DOHH2 (cell line): ENCODE measurements at regions not wholly inside any gene's neighbourhood (a gene's known extent, or its start where the extent isn't known, plus 50 kb on each side); places are given as distances from the start of the nearest gene placed in this dataset.

Experiments
- H3F3A ChIP-seq: fragments of 200-600 bp; sonication (generic), shearing (Covaris generic); 2 replicates; pipeline ENCODE4 v1.6.0; 2016; ENCODE audit warnings: antibody characterized with exemption, mild to moderate bottlenecking; ENCODE audit not compliant: control insufficient read depth, insufficient read depth
- H3K27ac ChIP-seq: fragments of 200-600 bp; sonication (generic); 2 replicates; pipeline ENCODE4 v1.5.1; 2014; ENCODE audit warnings: low read depth, mild to moderate bottlenecking, low read length, moderate library complexity
- H3K27me3 ChIP-seq: fragments of 200-600 bp; sonication (generic); 2 replicates; pipeline ENCODE4 v1.6.1; 2014; ENCODE audit warnings: mild to moderate bottlenecking, low read length, mixed read lengths; ENCODE audit not compliant: control insufficient read depth
- H3K36me3 ChIP-seq: fragments of 200-600 bp; sonication (generic); 2 replicates; pipeline ENCODE4 v1.6.1; 2014; ENCODE audit warnings: mild to moderate bottlenecking, low read length, moderate library complexity, mixed read lengths; ENCODE audit not compliant: control insufficient read depth
- H3K4me1 ChIP-seq: fragments of 200-600 bp; sonication (generic); 2 replicates; pipeline ENCODE4 v1.6.1; 2014; ENCODE audit warnings: mild to moderate bottlenecking, low read length, mixed read lengths; ENCODE audit not compliant: control insufficient read depth
- H3K4me2 ChIP-seq: fragments of 200-600 bp; sonication (generic); 2 replicates; pipeline ENCODE4 v1.6.0; 2014; ENCODE audit warnings: mild to moderate bottlenecking, low read length, moderate library complexity
- H3K4me3 ChIP-seq: fragments of 200-600 bp; sonication (generic); 2 replicates; pipeline ENCODE4 v1.5.1; 2014; ENCODE audit warnings: mild to moderate bottlenecking, low read length, mixed read lengths
- H3K79me2 ChIP-seq: fragments of 200-600 bp; sonication (generic); 2 replicates; pipeline ENCODE4 v1.6.1; 2014; ENCODE audit warnings: mild to moderate bottlenecking, low read length, mixed read lengths; ENCODE audit not compliant: control insufficient read depth
- H3K9me2 ChIP-seq: fragments of 200-600 bp; sonication (generic); replicated peaks from 2 replicates; pipeline ENCODE4 v1.6.1; 2014; ENCODE audit warnings: mild to moderate bottlenecking, low read length, mixed read lengths; ENCODE audit not compliant: control insufficient read depth
- H3K9me3 ChIP-seq: fragments of 200-600 bp; sonication (generic); 2 replicates; pipeline ENCODE4 v1.6.1; 2014; ENCODE audit warnings: antibody characterized with exemption, low read length, mixed read lengths; ENCODE audit not compliant: control insufficient read depth, insufficient read depth
- H4K20me1 ChIP-seq: fragments of 200-600 bp; sonication (generic); 2 replicates; pipeline ENCODE4 v1.6.0; 2014; ENCODE audit warnings: low read depth, mild to moderate bottlenecking, antibody characterized with exemption, low read length, moderate library complexity; ENCODE audit not compliant: control insufficient read depth, insufficient read depth
- EZH2phosphoT487 ChIP-seq: fragments of 200-600 bp; sonication (generic); IDR thresholded peaks from 2 replicates; pipeline ENCODE4 v1.6.1; 2017; ENCODE audit warnings: borderline replicate concordance, mild to moderate bottlenecking, antibody characterized with exemption, low read length, moderate library complexity, mixed read lengths
- TF ChIP-seq, protein P1 (sequence below): fragments of 200-600 bp; sonication (generic); IDR thresholded peaks from one replicate; pipeline ENCODE4 v1.5.1; 2014; ENCODE audit warnings: antibody characterized with exemption, mild to moderate bottlenecking, low read depth, low read length; ENCODE audit not compliant: poor library complexity, severe bottlenecking

DNA sequence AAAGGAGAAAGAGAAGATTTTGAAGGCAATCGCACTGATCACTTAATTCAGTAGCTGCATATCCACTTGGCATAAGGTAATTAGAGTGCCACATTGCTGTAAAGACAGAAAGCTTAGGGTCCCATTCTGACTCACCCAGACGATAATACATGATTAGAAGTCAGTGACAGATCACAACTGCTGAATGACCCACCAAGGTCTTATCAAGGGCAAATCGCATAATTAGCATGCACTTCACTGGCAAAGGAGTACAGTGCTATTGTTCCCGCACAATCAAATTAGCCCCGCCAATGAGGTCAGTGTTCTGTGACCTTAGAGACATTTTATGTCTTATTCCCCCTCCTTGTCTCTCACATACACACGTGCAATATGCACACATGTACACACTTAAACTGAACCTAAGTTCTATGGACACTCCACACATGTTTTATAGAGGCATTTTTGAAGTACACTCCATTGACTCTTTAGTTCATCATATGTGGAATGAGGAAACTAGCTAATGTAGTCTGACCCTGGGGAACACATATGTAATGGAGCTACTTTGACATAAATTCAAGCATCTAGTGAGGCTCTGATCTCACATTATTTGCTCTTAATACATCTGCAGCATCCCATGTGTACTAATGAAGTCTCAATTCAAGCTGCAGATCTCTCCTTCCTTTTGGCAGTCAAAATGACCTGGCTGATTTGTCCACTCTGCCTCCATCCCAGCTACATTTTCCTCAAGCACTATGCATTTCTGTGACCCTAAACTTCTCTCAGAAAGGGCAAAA lies 673.8 kb upstream of the FANCL start:
- H3K36me3 ChIP-seq, result no peaks in the 10 kb centered on the region
- H3K9me2 ChIP-seq, result no peaks in the 10 kb centered on the region
- no peaks in the 10 kb centered on the region for H3K79me2 ChIP-seq
- H4K20me1 ChIP-seq, result no peaks in the 10 kb centered on the region
- H3F3A ChIP-seq, result no peaks in the 10 kb centered on the region
- H3K4me2 ChIP-seq, result no peak overlapping the region
- H3K27me3 ChIP-seq, result no peaks in the 10 kb centered on the region
- TF ChIP-seq, protein P1, sequence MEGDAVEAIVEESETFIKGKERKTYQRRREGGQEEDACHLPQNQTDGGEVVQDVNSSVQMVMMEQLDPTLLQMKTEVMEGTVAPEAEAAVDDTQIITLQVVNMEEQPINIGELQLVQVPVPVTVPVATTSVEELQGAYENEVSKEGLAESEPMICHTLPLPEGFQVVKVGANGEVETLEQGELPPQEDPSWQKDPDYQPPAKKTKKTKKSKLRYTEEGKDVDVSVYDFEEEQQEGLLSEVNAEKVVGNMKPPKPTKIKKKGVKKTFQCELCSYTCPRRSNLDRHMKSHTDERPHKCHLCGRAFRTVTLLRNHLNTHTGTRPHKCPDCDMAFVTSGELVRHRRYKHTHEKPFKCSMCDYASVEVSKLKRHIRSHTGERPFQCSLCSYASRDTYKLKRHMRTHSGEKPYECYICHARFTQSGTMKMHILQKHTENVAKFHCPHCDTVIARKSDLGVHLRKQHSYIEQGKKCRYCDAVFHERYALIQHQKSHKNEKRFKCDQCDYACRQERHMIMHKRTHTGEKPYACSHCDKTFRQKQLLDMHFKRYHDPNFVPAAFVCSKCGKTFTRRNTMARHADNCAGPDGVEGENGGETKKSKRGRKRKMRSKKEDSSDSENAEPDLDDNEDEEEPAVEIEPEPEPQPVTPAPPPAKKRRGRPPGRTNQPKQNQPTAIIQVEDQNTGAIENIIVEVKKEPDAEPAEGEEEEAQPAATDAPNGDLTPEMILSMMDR, result no peak
- TF ChIP-seq EZH2phosphoT487, result no peak
- no peaks in the 10 kb centered on the region for H3K4me1 ChIP-seq
- no peak overlapping the region for H3K4me3 ChIP-seq
- H3K9me3 ChIP-seq, result no peaks in the 10 kb centered on the region
- H3K27ac ChIP-seq, result no peak overlapping the region

DNA sequence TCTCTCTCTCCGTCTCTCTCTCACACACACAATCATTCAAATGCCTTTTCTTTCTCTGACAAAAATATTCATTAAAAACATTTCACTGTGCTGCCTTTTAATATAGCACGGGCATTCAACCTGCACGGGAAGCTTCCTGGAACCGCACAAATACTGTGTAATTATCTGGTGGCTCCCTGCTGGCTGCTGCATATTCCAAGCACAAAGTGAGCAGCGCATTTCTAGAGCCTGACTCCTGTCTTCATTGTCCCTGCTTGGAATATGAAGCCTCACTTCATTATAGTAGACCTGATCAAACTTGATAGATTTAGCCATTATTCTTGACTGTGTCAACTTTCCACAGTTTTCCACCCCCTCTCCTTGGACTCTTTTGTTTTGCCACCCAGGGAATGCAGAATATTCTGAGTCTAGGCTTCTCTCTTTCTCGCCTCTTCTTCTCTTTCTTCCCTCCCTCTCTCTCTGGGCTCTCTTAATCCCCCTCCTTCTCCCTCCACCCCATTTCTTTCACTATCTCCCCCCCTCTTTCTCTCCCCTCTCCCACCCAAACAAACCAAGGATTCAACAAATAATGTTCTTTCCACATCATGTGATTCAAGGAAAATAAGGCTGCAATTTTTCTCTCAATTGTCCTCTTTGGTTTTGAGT lies 672.1 kb upstream of the FANCL start:
- H3K4me1 ChIP-seq, result no peaks in the 10 kb centered on the region
- H3K27me3 ChIP-seq, result no peaks in the 10 kb centered on the region
- no peaks in the 10 kb centered on the region for H3K36me3 ChIP-seq
- no peaks in the 10 kb centered on the region for H3K9me2 ChIP-seq
- H3K9me3 ChIP-seq, result no peaks in the 10 kb centered on the region
- no peak overlapping the region for H3K4me2 ChIP-seq
- no peaks in the 10 kb centered on the region for H3F3A ChIP-seq
- H4K20me1 ChIP-seq, result no peaks in the 10 kb centered on the region
- no peak overlapping the region for H3K4me3 ChIP-seq
- TF ChIP-seq EZH2phosphoT487, result no peak
- TF ChIP-seq, protein P1, result no peak
- H3K27ac ChIP-seq, result no peak overlapping the region
- no peaks in the 10 kb centered on the region for H3K79me2 ChIP-seq

DNA sequence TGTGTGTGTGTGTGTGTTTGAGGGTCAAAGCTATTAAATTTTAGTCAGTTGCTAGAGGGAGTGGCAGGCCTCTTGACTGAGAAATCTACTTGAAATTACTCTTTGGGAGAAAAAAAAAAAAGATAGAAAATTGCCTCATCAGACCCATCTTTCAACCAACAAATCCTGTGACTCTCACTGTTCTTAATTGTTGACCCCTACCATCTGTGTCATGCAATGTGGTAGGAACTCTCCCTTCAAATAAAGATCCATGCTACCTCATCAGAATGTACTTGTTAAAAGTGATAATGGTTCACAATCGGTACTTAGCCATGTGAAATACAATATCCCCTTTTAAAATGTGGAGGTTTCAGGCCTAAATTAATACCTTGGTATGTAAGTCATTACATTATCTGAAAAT lies 670.8 kb upstream of the FANCL start:
- no peak overlapping the region for H3K4me3 ChIP-seq
- H3K27me3 ChIP-seq, result no peaks in the 10 kb centered on the region
- no peak overlapping the region for H3K27ac ChIP-seq
- no peaks in the 10 kb centered on the region for H3K79me2 ChIP-seq
- no peaks in the 10 kb centered on the region for H3K9me2 ChIP-seq
- H3K4me1 ChIP-seq, result no peaks in the 10 kb centered on the region
- no peaks in the 10 kb centered on the region for H3K9me3 ChIP-seq
- H3F3A ChIP-seq, result no peaks in the 10 kb centered on the region
- H4K20me1 ChIP-seq, result no peaks in the 10 kb centered on the region
- H3K36me3 ChIP-seq, result no peaks in the 10 kb centered on the region
- TF ChIP-seq, protein P1, result no peak
- TF ChIP-seq EZH2phosphoT487, result no peak
- no peak overlapping the region for H3K4me2 ChIP-seq
